WI38 (cell line): ENCODE measurements at regions not wholly inside any gene's neighbourhood (a gene's known extent, or its start where the extent isn't known, plus 50 kb on each side); places are given as distances from the start of the nearest gene placed in this dataset.

Experiments used
- H3K4me3 ChIP-seq: 2 replicates; pipeline ENCODE4 v1.5.1; 2011; ENCODE audit warnings: low read depth, mild to moderate bottlenecking, control low read depth, low read length
- TF ChIP-seq, protein P1 (sequence below): IDR thresholded peaks from 2 replicates; pipeline ENCODE4 v1.5.1; 2012; ENCODE audit warnings: low read depth, mild to moderate bottlenecking, control low read depth, low read length

DNA sequence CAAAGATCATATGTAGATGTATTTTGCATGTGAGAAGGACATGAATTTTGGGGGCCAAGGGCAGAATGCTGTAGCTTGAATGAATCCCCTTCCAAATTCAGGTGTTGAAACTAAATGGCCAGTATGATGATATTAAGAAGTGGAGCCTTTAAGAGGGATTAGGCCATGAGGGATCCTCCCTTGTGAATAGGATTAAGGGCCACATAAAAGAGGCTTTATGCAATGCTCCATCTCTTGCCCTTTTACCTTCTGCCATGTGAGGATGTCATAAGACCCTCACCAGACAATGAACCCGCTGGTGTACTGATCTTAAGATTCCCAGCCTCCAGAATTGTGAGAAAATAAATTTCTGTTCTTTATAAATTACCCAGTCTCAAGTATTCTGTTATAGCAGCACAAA lies 206.1 kb downstream of the YTHDC2 start:
- H3K4me3 ChIP-seq, result no peak overlapping the region
- TF ChIP-seq, protein P1, sequence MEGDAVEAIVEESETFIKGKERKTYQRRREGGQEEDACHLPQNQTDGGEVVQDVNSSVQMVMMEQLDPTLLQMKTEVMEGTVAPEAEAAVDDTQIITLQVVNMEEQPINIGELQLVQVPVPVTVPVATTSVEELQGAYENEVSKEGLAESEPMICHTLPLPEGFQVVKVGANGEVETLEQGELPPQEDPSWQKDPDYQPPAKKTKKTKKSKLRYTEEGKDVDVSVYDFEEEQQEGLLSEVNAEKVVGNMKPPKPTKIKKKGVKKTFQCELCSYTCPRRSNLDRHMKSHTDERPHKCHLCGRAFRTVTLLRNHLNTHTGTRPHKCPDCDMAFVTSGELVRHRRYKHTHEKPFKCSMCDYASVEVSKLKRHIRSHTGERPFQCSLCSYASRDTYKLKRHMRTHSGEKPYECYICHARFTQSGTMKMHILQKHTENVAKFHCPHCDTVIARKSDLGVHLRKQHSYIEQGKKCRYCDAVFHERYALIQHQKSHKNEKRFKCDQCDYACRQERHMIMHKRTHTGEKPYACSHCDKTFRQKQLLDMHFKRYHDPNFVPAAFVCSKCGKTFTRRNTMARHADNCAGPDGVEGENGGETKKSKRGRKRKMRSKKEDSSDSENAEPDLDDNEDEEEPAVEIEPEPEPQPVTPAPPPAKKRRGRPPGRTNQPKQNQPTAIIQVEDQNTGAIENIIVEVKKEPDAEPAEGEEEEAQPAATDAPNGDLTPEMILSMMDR, result no peak

DNA sequence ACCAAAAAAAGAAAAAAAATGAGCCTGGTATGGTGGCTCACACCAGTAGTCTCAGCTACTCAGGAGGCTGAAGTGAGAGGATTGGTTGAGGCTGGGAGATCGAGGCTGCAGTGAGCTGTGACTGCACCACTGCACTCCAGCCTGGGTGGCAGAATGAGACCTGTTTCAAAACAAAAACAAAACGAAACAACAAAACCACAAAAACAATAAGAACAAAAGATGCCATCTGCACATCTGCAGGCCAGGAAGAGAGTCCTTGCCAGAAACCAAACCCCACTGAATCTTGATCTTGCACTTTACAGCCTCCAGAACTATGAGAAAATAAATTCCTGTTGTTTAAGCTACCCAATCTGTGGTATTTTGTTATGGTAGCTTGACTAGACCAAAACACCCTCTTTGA lies 207.7 kb downstream of the YTHDC2 start:
- TF ChIP-seq, protein P1, result no peak
- H3K4me3 ChIP-seq, result no peak overlapping the region

DNA sequence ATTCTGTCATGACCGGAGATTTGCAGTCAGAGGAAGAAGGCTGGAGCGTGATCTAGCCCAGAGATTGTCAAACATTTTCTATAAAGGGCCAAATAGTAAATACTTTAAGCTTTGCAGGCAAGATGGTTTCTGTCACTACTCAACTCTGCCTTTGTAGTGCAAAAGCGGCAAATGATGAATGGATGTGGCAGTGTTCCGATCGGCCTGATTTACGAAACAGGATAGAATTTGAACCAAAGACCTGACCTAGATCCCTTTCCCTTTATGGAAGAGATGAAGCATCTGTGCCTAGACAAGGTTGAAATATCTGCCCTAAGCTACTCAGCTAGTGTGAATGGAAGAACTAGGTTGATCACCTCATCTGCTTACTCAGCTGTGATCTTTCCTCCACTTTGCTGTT lies 209.5 kb downstream of the YTHDC2 start:
- H3K4me3 ChIP-seq, result no peak overlapping the region
- TF ChIP-seq, protein P1, result no peak

DNA sequence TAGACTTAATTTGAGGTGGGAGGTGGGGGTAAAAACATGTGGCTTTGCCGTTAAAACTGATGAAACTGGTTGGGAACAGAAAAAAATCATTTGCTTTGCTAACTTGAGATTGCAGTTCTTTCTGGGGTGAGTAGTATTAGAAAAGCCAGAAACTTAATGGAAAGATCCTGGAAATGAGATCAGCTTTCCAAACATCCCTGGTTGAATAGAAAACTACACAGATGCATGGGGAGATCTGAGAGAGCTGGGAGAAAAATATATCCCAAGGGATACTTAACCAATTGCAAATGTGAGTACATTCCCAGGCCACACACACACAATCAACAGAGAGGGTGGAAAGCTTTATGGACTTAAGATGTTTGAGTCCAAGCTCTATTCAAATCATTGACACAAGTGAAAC lies 222.3 kb downstream of the YTHDC2 start:
- H3K4me3 ChIP-seq, result no peak overlapping the region
- TF ChIP-seq, protein P1, result no peak

DNA sequence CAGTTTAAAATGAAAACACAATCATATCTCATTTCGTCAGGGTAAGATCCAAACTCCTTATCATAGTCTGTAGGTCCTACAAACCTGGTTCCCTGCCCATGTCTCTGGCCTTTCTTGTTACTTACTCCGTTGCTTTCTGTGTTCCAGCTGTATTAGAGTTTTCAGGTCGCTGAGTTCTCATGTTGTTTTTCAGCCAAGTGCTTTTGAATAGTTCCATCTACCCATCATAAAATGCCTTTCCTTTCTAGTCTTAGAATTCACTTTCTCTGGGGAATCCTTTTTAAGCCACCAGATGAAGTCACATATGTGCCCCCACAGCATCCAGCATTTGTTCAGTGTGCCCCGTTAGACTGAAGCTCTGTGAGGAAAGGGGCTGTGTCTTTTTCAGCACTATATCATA lies 228.7 kb downstream of the YTHDC2 start:
- H3K4me3 ChIP-seq, result no peak overlapping the region
- TF ChIP-seq, protein P1, result no peak

DNA sequence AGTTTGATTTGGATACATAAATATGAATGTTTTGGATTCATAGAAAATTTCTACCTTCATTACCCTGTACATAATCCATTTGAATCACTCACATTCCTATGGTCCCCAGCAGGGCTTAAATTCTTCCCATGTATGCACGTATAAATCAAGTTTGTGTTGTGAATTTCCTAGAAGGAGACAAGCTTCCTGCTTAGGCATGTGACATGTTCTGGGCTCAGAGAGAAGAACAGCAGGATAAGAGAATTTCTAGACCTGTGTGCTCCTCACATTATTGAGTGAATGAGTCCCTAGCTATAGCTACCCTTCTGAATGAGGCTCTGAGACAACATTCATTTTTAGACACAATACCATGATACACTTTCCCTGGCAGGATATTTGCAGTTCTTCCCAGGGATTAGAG lies 229.1 kb downstream of the YTHDC2 start:
- TF ChIP-seq, protein P1, result no peak
- H3K4me3 ChIP-seq, result no peak overlapping the region

DNA sequence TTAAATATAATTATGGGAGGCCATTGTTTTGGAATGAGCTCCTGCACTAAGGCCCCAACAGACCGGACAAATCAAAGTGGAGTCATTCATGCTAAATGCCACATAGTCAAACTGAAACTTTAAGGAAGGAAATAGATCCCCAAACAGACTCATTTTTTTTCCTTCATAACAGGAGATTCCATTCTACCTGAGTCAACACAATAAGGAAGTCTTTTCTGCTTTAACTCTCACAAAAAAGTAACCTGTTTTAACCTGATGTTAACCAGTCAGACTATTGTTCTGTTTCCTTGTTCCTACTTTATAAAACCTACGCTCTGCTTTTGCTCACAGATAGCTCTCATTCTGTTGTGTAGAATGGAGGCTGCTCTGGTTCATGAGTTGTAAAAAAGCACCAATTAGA lies 234.9 kb downstream of the YTHDC2 start:
- TF ChIP-seq, protein P1, result no peak
- H3K4me3 ChIP-seq, result no peak overlapping the region
